ENCODE measurements at regions not wholly inside any gene's neighbourhood (a gene's known extent, or its start where the extent isn't known, plus 50 kb on each side); places are given as distances from the start of the nearest gene placed in this dataset.
"Not testable (repeated sequence)": the region's sequence is repeated elsewhere in the genome, so short reads cannot be mapped to it uniquely, and the experiment has no call there.

DNA sequence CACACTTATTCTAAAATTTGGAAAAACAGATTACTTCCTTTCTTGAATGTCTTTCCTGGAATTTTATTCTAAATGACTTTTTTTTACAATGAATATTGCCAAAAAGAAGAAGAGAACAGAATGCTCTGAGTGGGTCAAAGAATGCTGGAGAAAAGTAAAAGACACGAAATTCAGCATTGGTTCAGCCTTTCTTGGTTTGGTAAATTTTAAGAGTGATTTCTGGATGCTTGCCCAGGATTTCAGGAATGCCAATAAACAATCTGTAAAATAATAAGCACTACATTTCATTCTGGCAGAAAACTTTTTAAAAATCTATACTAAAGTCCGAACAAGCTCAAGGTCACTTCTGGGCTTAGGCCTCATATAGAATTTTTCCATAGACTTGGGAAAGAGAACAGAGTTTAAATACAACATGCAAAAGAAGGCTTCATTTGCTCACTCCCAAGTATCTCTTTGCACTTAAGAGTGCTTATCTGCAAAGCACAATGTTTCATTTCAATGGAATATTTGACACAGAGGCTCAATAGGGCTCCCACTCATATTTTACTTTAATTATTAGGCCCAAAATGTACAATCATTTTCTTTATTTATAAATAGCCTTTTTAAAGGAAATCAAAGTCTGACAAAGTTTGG, 359.5 kb upstream of the ANKRD30A start:
- DNase-seq, result no peak

DNA sequence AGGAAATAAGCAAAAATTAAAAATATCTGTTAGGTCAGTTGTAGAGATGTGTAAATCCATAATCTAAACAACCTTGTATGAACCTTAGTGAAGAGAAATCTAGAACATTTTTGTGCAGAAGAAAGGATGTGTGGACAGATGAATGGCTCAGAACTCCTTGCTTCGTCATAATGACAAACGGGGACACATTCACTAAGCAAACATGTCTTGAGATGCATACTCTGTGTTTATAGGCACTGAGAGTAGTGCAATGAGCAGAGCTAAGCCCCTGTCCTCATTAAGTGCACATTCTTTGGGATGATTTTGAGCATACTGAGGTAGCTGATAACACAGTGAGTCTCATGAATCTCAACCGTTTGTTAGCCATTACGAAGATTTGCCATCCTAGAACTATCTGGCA, 360.6 kb upstream of the ANKRD30A start:
- DNase-seq, result no peak

DNA sequence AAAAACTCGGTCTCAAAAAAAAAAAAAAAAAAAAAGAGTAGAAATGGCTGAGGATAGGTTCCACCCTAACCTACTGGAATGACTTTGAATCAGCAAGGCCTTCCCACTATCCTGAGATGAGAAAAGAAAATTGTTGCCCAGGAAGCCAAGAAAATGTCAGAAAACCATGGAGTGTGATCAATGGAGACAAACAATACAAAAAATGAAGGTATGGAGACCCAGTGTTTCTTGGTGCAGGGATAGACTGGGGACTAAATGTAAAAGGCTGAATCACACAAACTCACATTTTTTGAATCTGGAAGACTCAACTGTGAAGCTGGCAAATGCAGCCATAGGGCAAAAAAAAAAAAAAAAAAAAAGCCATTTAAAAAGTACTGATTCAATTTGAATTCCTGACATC, 364.3 kb upstream of the ANKRD30A start:
- no peak for DNase-seq

DNA sequence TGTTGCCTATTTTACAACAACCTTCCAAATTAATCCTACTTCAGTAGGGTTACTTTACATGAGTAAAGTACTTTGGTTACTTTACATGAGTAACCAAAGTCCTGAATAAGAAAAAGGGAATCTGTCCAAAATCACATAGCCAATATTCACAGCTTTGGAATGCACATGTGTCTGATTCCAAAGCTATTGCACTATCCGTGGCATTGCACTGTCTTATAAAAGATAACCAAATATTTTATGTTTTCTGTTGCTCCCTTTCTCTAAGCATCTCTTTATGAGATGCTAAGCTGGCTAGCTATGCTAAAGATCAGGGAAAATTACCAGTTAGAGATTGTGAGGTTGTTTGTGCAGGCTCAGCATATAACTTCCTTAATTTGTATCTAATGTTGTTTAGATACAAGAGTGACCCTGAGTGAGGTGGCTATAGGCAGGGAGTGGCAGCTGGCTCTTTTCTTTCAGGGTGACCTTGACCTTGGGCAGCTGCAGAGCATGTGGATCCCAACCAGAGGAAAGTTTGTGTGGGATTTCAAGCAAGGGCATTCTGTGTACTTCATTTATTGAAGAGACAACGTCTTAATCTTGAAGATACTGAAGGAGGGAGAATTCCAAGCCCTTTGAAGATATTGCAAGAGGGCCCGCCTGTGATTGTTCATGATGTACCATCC, 366.1 kb upstream of the ANKRD30A start:
- no peak for DNase-seq

DNA sequence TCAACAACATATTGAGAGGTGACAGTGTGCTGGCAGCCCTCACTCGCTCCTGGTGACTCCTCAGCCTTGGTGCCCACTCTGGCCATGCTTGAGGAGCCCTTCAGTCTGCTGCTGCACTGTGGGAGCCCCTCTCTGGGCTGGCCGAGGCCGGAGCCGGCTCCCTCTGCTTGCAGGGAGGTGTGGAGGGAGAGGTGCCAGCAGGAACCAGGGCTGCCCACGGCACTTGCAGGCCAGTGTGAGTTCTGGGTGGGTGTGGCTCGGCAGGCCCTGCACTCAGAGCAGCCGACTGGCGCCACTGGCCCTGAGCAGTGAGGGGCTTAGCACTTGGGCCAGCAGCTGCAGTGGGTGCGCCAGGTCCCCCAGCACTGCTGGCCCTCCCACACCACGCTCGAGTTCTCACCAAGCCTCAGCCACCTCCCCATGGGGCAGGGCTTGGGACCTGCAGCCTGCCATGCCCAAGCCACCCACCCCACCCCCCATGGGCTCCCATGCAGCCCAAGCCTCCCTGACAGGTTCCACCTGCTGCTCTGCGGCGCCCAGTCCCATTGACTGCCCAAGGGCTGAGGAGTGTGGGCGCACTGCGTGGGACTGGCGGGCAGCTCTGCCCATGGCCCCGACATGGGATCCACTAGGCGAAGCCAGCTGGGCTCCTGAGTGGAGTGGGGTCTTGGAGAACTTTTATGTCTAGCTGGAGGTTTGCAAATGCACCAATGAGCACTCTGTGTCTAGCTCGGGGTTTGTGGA, 377.1 kb upstream of the ANKRD30A start:
- no peak for DNase-seq

DNA sequence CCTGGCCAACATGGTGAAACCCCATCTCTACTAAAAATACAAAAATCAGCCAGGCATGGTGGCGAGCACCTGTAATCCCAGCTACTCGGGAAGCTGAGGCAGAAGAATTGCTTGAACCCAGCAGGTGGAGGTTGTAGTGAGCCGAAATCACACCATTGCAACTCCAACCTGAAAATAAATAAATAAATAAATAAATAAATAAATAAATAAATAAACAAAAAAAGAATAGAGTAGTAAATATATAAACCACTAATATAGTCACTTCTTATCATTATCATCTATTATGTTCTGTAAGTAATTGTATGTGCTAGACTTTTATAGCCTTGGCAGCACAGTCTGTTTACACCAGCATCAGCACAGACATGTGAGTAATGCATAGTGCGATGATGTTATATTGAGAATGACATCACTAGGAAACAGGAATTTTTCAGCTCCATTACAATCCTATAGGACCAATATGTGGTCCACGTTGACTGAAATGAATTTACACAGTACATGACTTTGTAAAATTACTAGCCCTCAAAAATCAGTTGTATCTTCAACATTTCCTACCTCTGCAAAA, 385.4 kb upstream of the ANKRD30A start:
- DNase-seq, result no peak

DNA sequence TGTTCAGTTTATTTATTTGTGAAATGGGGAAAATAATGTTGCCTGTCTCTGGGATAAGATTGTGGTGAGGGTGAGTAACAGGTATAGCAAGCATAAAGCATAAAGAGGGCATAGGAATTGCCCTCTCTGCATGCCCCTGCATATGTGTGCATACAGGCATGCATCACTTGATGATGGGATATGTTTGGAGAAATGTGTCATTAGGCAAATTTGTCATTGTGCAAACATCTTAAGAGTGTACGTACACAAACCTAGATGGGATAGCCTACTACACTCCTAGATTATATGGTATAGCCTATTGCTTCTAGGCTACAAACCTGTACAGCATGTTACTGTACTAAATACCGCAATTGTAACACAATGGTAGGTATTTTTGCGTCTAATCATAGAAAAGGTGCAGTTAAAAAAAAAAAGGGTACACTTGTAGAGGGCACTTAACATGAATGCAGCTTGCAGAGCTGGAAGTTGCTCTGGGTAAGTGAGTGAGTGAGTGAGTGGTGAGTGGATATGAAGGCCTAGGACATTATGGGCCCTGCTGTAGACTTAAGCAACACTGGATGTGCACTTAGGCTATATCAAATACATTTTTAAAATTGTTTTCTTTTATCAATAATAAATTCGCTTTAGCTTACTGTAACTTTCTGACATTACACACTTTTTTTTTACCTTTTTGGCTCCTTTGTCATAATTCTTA, 386.5 kb upstream of the ANKRD30A start:
- no peak for DNase-seq

DNA sequence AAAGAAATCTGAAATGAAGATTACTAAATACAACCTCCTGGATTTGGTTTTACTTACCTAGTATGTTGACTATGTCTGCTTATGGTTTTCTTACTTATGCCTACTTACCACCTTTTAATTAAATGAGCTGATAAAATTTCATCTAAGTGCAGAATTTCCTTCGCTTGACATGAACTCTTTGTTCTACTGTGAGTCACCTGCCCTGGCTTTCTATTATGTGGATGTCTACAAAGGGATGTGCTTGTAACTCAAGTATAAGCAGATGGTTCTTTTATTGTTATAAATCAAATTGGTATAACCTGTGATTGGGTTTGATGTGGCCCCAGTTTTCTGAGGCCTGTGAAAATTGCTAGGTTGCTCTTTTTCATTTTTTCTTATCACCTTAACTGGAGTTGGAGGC, 389.1 kb upstream of the ANKRD30A start:
- DNase-seq, result peak in 1 of 56 donors; percentile 4

DNA sequence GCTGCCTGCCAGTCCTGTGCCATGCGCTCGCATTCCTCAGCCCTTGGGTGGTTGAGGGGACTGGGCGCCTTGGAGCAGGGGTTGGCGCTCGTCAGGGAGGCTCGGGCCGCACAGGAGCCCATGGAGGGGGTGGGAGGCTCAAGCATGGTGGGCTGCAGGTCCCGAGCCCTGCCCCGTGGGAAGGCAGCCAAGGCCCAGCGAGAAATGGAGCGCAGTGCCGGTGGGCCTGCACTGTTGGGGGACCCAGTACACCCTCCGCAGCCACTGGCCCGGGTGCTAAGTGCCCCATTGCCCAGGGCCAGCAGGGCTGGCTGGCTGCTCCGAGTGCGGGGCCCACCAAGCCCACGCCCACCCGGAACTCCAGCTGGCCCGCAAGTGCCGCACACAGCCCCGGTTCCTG, 390.8 kb upstream of the ANKRD30A start:
- DNase-seq, result not testable (repeated sequence)

DNA sequence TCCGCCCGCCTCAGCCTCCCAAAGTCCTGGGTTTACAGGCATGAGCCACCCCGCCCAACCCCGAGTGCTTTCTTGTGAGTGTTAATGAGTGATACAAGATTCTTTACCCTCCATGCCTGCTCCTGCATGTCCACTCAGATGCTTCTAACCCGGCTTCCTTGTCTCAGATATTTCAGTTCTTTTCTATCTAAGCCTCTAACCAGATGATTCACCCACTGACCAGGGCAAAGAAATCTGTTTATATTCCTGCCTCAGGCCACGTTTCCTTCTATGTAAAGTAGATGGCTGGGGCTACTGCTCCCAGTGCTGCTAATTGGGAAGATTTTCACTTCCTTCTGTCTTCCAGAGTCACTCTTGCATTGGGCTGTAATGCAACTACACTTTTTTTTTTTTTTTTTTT, 395.1 kb upstream of the ANKRD30A start:
- no peak for DNase-seq

DNA sequence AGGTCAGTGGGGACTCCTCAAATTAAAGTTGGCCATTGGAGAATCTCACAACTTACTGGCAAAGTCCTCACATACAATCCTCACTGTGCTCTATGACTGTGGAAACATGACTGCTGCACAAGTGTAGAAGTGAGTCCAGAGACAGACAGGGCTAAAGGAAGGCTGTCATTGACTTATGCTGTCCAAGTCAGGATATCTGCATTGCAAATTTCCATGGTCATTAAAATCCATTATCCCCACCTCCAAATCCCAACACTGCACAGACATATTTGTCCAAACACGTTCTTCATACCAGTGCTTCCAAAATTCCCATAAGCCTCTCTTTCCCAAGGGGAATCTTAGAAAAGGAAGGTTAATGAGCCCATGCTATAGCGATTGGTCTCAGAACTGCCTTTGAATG, 396.8 kb upstream of the ANKRD30A start:
- DNase-seq, result no peak

DNA sequence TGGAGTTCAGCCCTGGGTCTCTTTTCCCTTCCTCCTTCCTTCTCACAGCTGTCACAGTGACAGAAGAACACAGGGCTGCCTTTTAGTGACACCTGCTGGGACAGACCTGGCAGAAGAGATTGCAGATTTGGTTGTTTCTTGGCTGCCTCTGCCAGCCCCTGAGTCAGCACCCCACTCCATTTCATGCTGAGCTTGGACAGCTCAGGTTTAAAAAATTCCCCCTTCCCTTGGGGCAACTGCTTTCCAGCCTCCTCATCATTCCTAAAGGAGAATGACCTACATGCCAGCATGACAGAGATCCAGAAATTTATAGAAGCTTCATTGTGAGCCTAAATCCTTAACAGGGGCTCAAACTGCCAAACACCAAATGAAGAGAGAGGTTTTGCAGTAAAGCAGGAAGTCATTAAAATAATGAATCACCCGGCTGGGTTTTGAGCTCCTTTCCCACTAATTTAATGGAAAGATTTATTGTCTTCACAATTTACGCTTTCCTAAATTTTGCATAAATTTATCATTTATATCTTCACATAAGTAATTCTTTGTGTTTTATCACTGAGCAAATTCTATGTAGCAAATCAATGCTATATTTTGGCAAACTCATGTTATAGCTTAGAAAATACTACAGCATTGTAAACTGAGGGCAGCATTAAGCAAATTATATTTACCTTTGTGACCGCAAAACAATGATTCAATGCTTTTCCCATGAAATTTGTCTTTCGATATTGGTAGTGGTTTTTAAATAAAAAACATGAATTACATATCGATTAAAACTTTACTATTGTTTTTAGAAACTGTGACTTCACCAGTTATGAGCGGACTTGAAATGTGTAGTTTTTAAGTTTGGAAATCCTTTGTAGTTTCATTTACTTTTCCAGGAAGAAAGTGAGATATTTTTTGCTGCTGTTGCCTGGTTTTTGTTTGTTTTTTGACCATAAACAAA, 399.5 kb upstream of the ANKRD30A start:
- DNase-seq, result peak in 40 of 56 donors; percentile 2 to 65 (median 19)

DNA sequence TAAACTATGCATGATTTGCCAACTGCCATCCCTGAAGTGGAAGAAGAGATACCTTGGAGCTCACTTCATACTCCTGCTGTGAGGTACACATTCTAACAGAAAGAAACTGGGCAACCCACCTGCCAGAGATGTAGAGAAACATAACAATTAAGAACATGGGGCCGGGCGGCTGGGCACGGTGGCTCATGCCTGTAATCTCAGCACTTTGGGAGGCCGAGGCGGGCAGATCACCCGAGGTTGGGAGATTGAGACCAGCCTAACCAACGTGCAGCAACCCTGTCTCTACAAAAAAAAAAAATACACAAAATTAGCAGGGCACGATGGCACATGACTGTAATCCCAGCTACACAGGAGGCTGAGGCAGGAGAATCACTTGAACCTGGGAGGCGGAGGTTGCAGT, 402.6 kb upstream of the ANKRD30A start:
- DNase-seq, result no peak

DNA sequence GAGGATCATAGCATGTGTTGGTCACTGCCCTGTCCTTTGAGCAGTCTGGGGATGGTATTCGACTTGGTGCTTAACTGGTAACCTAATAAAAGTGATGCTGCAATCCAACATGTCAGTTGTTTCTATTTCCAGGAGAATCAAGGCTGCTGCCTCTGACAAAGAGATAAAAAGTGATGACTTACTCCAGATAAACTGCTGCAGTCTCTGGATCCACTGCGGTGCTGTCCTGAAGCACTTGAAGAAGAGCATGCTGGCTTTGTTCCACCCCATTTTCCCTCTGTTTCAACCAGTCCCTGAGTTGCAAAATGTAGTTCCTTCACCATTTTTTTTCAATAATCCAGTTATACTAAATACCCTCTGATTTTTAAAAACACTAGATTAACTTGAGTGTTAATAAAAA, 403.5 kb upstream of the ANKRD30A start:
- DNase-seq, result no peak

DNA sequence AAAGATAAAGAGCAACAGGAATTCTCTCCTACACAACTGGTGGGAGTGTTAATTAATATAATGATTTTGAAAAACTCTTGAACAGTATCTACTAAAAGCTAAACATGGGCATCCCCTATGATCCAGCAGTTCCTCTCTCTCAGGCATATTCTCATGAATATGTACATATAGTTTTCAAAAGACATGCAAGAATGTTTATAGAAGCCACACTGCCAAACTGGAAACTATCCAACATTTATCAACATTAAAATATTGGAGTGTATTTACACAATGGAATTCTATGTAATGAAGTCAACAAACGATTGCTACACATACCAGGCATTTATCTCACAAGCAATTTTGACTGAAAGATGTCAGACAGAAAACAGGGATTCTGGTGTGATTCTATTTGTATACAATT, 404.5 kb upstream of the ANKRD30A start:
- no peak for DNase-seq

DNA sequence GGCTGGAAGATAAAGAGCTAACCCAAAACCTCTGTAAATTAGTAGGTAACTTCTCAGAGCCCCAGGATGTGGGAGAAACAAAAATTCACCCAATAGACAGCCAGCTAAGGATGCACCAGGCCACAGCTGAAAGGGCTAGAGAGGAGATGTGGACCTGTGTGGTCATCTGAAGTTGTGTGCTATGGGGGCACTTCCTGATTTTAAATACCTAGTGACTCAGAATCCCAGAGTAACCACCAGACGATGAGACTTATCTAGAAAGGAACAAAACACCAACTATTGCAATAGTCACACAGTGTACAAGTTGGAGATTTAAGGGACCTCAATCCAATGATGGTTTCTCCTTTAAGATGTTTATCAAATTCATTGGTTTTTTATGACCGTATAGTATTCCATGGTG, 408.3 kb upstream of the ANKRD30A start:
- DNase-seq, result no peak

DNA sequence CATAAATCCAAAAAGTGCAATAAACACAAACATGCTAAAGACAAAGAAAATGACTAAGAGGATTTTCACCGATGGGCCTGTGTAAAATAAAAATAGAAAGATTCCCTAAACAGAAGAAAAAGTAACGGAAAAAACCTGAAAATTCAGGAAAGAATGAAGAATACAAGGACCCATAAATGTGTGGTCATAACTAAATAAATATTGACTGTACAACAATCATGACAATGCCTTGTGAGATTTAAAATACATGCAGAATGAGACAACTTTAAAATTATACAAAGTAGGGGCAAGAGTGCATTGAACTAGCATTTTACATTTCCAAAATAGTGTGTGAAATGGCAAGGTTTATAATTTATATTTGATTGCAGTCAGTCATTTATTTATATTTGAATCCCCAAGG, 409.1 kb upstream of the ANKRD30A start:
- DNase-seq, result no peak

DNA sequence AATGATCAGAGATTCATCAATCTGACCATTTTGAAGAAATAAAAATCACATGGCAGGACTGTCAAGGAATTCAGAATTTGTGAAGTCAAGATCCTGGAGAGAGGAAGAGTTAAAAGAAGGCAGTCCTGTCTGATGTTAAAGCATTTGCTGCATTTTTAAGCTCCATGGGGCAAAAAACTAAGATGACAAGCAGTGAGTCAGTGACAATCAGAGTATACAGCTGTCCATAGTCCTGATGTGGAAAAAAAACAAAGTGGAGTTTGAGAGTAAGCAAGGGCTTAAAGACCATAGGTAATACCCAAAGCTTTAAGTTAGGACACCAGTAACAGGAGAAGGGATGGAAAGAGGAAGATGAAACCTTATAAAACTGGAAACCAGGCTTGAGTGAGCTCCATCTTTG, 412.7 kb upstream of the ANKRD30A start:
- DNase-seq, result no peak

DNA sequence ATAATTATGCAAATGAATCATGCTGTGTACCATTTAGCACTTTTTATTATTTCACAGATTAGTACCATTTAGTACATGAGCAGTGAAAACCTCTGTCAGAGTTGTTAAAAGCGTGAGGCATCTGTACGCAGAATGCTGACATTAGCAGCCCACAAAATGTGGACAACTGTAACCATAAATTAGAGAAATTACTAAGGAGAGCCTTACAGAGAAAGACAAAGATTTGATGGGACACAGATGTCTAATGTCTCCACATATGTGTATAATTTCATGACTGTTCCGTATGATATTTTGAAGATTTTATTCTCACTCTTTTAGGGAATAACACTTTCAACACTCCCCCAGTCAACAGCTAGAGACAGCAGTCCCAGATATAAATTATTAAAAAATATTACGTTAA, 414.0 kb upstream of the ANKRD30A start:
- no peak for DNase-seq

DNA sequence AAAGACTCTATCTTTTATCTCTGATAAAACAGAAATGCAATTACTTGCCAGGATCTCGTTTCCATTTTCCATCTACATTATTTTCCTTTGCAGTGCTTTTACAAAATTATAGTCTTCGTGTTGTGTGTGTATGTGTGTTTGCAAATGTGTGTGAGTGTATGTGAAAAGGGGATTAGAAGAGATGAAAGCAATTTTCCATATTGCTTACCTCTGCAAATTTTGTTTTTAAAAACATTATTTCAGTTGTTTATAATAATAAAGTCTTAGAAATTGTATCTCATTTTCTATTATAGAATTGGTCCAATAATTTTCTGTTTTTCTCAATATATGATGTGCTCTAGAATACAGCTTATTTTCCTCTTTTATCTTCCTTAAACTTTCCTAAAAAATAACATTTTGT, 421.3 kb upstream of the ANKRD30A start:
- DNase-seq, result no peak

DNA sequence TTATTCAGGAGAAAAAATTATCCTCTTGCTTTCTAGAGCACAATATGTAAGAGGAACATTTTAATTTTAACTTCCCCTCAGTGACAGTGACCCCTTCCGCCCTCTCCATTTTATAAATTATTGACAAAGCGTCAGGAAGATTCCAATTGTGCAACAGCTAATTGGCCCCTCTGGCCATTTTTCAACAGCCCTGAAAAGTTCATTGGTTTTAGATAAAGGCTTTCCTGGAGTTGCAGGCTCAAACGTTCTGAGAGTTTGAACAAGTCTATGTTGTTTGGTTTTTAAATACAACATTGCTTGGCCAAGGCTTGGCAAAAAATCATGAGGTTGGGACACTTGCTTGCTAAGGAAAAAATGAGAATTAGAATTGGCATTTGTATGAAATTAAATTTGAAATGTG, 422.2 kb upstream of the ANKRD30A start:
- peak in 7 of 56 donors; percentile 4 to 26 (median 11) for DNase-seq
